GM12874 (cell line): ENCODE measurements at regions not wholly inside any gene's neighbourhood (a gene's known extent, or its start where the extent isn't known, plus 50 kb on each side); places are given as distances from the start of the nearest gene placed in this dataset.

Source experiments
- TF ChIP-seq, protein P1 (sequence below): IDR thresholded peaks from 2 replicates; pipeline ENCODE4 v1.5.1; 2011; ENCODE audit warnings: low read depth, mild to moderate bottlenecking, control low read depth, low read length, moderate library complexity; ENCODE audit not compliant: insufficient read depth

DNA sequence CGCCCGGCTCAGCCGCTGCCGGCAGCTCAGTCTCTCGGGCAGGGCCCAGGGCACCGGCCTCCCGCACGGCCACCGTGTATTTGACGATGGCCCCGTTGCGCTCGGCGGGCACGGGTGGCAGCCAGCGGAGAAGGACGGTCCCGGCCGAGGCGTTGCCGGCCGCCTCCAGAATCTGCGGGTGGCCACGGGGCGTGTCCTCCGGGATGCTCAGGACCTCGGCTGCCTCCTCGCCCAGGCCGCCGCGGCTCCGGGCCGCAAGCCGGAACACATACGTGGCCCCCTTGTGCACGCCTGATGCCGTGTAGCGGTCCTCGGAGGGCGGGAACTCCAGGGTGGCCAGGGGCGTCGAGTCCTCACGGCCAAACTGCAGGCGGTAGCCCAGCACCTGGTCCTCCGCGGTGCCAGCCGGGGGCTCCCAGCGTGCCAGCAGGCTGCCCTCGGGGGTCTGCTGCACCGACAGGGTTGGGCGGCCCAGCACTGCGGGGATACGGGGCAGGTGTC lies 117.7 kb downstream of the PTPRS start:
- TF ChIP-seq, protein P1, sequence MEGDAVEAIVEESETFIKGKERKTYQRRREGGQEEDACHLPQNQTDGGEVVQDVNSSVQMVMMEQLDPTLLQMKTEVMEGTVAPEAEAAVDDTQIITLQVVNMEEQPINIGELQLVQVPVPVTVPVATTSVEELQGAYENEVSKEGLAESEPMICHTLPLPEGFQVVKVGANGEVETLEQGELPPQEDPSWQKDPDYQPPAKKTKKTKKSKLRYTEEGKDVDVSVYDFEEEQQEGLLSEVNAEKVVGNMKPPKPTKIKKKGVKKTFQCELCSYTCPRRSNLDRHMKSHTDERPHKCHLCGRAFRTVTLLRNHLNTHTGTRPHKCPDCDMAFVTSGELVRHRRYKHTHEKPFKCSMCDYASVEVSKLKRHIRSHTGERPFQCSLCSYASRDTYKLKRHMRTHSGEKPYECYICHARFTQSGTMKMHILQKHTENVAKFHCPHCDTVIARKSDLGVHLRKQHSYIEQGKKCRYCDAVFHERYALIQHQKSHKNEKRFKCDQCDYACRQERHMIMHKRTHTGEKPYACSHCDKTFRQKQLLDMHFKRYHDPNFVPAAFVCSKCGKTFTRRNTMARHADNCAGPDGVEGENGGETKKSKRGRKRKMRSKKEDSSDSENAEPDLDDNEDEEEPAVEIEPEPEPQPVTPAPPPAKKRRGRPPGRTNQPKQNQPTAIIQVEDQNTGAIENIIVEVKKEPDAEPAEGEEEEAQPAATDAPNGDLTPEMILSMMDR = no peak

DNA sequence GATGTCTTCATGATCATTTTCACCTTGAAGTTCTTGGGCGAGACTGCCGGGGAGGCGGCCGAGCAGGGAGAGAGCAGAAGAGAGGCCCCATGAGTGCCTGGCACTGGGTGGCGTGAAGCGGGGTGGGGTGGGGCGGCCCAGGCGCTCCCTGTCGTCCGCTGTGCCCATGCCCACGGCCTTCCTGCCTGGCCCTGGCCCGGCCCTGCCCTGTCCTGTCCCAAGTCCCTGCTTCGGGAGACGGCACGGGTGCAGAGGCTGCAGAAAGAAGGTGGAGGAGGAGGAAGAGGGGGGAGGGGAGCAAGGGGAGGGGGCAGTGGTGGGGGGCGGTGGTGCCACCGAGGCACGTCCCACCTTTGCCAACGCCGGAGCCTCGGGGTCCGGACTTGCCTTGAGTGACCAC lies 118.4 kb downstream of the PTPRS start:
- TF ChIP-seq, protein P1 = no peak

DNA sequence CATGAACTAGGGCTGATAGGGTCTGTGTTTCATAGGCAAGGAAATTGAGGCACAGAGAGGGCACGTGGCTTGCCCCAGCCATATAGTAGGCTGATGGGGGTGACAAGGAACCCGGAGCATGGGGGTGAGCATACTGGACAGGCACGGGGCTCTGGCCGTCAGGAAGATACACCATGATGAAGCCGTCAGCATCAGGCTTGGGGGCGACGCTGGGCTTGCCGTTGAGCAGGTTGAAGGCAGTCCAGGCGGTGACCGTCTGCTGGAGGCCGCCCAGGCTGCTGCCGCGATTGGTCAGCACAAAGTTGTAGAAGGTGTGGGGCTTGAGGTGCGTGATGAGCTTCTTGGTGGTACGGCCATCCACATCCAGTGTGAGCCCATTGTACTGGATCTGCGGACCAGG lies 119.7 kb downstream of the PTPRS start:
- TF ChIP-seq, protein P1 = no peak

DNA sequence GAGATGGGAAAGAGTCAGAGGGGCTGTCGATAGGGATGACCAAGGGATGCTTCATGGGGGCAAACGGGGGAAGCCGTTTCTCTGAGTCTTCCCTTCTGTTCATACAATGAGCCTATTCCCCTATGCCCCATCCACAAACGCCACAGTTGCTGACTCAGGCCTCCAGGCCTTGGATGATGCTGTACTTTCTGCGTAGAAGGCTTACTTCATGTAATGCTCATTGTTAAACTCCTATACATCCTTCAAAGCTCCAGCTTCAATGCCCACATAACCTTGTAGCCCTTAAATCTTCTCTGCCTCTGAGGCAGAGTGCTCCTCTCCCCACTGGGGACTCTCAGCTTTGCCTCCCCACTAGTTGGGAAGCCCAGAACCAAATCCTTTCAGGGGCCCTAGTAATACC lies 120.3 kb downstream of the PTPRS start:
- TF ChIP-seq, protein P1 = no peak

DNA sequence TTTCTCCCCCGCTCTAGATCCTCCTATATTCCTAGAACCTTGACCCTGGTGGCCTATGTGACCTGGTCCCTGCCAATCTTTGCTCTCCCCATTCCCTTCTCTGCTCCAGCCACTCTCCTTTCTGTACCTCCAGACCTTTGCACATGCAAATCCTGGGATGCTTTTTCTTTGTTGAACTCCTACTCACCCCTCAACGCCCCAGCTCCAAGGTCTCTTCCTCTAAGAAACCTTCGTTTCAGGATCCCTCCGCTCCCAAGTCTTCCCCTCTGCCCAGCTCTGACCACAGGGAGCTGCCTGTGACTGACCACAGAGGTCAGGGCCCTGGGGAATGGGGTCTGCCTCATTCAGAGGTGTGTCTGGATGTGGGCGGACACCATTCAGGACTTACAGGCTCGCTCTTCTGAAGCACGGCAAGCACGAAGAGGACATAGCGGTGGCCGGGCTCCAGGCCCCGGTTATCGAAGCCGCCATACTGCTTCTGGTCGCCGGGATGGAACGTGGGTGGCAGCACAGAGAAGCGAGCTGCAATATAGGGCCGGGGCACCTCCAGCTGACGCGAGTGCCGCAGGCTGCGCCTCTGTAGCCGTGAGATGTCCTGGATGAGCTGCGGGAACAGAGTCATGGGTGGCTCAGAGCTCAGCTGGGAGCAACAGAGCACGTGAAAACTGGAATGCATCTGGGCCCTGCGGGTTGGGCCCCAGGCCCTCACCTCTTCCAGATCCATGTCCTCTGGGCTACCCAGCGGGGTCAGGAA lies 120.9 kb downstream of the PTPRS start:
- TF ChIP-seq, protein P1 = no peak

DNA sequence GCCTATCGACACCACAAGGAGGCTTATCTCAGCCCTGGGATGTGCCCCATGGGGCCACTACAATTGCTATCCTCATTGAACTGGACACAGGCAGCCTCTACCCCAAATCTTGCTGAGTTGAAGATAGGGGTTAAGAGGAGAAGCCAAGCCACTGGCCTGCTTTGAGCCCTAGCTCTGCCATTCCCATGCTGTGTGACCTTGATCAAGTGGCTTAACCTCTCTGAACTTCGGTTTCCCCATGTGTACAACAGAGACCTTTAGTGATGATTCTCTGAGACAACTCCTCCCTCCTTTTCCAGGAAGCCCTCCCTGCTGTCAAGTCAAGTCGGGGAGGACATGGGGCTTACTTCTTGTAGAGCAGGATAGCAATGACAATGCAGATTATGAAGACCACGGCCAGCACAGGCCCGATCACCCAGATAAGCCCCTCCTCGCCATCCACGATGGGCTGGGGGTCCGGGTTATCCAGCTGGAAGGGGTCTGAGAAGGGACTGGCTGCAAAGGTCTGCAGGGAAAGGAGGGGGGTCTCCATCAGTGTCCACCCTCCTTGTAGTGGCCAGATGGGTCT lies 121.6 kb downstream of the PTPRS start:
- TF ChIP-seq, protein P1 = no peak

DNA sequence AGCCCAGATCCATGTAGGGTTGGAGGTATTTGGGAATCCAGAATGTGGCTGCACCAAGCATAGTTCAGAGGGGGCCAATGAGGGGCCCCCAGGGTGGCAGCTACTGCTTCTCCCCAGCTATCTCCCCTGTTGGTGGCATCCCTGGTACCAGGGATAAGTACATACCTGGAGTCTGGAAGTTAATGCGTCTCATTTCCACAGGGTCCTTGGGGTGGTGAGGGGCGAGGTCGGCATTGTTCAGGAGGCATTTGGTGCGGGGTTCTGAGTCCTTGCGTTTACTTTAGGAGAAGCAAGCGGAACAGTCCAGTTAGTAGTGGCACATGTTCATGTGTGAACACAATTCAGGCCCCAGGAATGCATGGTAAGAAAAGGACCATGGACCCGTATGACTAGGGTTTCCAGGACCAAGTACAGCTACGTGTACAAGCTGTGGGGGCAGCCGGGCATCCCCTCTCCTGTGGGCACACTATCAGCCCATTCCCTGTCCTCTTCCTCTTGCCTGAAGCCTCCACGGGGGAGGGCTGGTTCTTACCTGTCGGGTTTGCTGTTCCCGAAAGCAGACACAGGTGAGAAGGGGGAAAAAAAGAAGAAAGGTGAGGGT lies 122.3 kb downstream of the PTPRS start:
- TF ChIP-seq, protein P1 = no peak
